H9 (cell line): ENCODE measurements at regions not wholly inside any gene's neighbourhood (a gene's known extent, or its start where the extent isn't known, plus 50 kb on each side); places are given as distances from the start of the nearest gene placed in this dataset.

Source experiments
- DNase-seq: peaks from one replicate; pipeline ENCODE4 v3.0.0-alpha.2; 2017
- H2AFZ ChIP-seq: one replicate; pipeline ENCODE4 v1.6.1; 2013; ENCODE audit warnings: mild to moderate bottlenecking, low read length, control low read depth, moderate library complexity
- H2AK5ac ChIP-seq: 2 replicates; pipeline ENCODE4 v1.6.1; 2013; ENCODE audit warnings: low read length, control low read depth, mixed read lengths; ENCODE audit not compliant: insufficient read length
- H2BK120ac ChIP-seq: one replicate; pipeline ENCODE4 v1.6.1; 2013; ENCODE audit warnings: low read depth, mild to moderate bottlenecking, low read length, control low read depth, inconsistent platforms; ENCODE audit not compliant: poor library complexity, severe bottlenecking
- H2BK12ac ChIP-seq: 2 replicates; pipeline ENCODE4 v1.6.1; 2013; ENCODE audit warnings: low read length, control low read depth, mixed read lengths, low read depth; ENCODE audit not compliant: insufficient read length
- H2BK15ac ChIP-seq: 2 replicates; pipeline ENCODE4 v1.6.1; 2013; ENCODE audit warnings: low read depth, low read length, control low read depth
- H2BK20ac ChIP-seq: one replicate; pipeline ENCODE4 v1.6.1; 2013; ENCODE audit warnings: low read depth, mild to moderate bottlenecking, low read length, control low read depth, inconsistent platforms; ENCODE audit not compliant: poor library complexity, severe bottlenecking
- H2BK5ac ChIP-seq: 2 replicates; pipeline ENCODE4 v1.6.1; 2013; ENCODE audit warnings: low read length, control low read depth, mixed read lengths; ENCODE audit not compliant: insufficient read length
- H3K14ac ChIP-seq: 2 replicates; pipeline ENCODE4 v1.6.1; 2013; ENCODE audit warnings: low read length, control low read depth; ENCODE audit not compliant: insufficient read depth
- H3K18ac ChIP-seq: 2 replicates; pipeline ENCODE4 v1.6.1; 2013; ENCODE audit warnings: low read depth, mild to moderate bottlenecking, mixed read lengths, low read length, control low read depth; ENCODE audit not compliant: insufficient read length
- H3K23ac ChIP-seq: 2 replicates; pipeline ENCODE4 v1.6.1; 2013; ENCODE audit warnings: low read length, control low read depth, mixed read lengths, low read depth; ENCODE audit not compliant: insufficient read length
- H3K23me2 ChIP-seq: 2 replicates; pipeline ENCODE4 v1.6.1; 2013; ENCODE audit warnings: low read depth, mild to moderate bottlenecking, mixed read lengths, low read length, control low read depth; ENCODE audit not compliant: insufficient read length, poor library complexity, severe bottlenecking
- H3K27ac ChIP-seq: 2 replicates; pipeline ENCODE4 v1.5.1; 2013; ENCODE audit warnings: low read length, control low read depth, mixed read lengths, low read depth; ENCODE audit not compliant: insufficient read length
- H3K27me3 ChIP-seq: 2 replicates; pipeline ENCODE4 v1.6.1; 2013; ENCODE audit warnings: low read length, control low read depth, inconsistent platforms; ENCODE audit not compliant: insufficient read depth
- H3K4ac ChIP-seq: 2 replicates; pipeline ENCODE4 v1.6.1; 2013; ENCODE audit warnings: low read depth, mild to moderate bottlenecking, control low read depth, inconsistent platforms, low read length, moderate library complexity
- H3K4me1 ChIP-seq: 2 replicates; pipeline ENCODE4 v1.6.1; 2013; ENCODE audit warnings: low read length, control low read depth, inconsistent platforms; ENCODE audit not compliant: insufficient read depth
- H3K4me2 ChIP-seq: 2 replicates; pipeline ENCODE4 v1.6.1; 2013; ENCODE audit warnings: low read length, control low read depth, mixed read lengths; ENCODE audit not compliant: insufficient read length, insufficient read depth
- H3K56ac ChIP-seq: 2 replicates; pipeline ENCODE4 v1.6.1; 2013; ENCODE audit warnings: low read depth, mild to moderate bottlenecking, mixed read lengths, low read length, control low read depth; ENCODE audit not compliant: insufficient read length
- H3K79me1 ChIP-seq: 2 replicates; pipeline ENCODE4 v1.6.1; 2013; ENCODE audit warnings: low read depth, mild to moderate bottlenecking, moderate library complexity, low read length, control low read depth, inconsistent platforms; ENCODE audit not compliant: insufficient read depth, poor library complexity, severe bottlenecking
- H3K79me2 ChIP-seq: 2 replicates; pipeline ENCODE4 v1.6.1; 2013; ENCODE audit warnings: low read length, control low read depth, inconsistent platforms; ENCODE audit not compliant: insufficient read depth
- H3K9ac ChIP-seq: 2 replicates; pipeline ENCODE4 v1.6.1; 2013; ENCODE audit warnings: low read length, control low read depth, mixed read lengths; ENCODE audit not compliant: insufficient read length; ENCODE audit errors: extremely low read depth
- H3K9me3 ChIP-seq: one replicate; pipeline ENCODE4 v1.6.1; 2013; ENCODE audit warnings: low read depth, low read length, inconsistent platforms; ENCODE audit not compliant: control insufficient read depth
- H3T11ph ChIP-seq: one replicate; pipeline ENCODE4 v1.6.1; 2013; ENCODE audit warnings: mild to moderate bottlenecking, low read length, control low read depth, inconsistent platforms
- H4K20me1 ChIP-seq: one replicate; pipeline ENCODE4 v1.6.1; 2013; ENCODE audit not compliant: control insufficient read depth, insufficient read length, insufficient read depth
- H4K5ac ChIP-seq: 2 replicates; pipeline ENCODE4 v1.6.1; 2013; ENCODE audit warnings: low read depth, mild to moderate bottlenecking, mixed read lengths, low read length, control low read depth; ENCODE audit not compliant: insufficient read length
- H4K8ac ChIP-seq: replicated peaks from 2 replicates; pipeline ENCODE4 v1.6.1; 2013; ENCODE audit warnings: low read length, control low read depth, mixed read lengths, low read depth; ENCODE audit not compliant: insufficient read length
- H4K91ac ChIP-seq: 2 replicates; pipeline ENCODE4 v1.6.1; 2013; ENCODE audit warnings: low read depth, mild to moderate bottlenecking, moderate library complexity, mixed read lengths, low read length, control low read depth; ENCODE audit not compliant: insufficient read length
- H3K27ac Mint-ChIP-seq, 3 experiments: 2 replicates in 2 of 3; 3 replicates in 1 of 3; pipeline ENCODE4 v1.8.0; 2020 to 2021; ENCODE audit warnings: mixed read lengths in 3 of 3, mild to moderate bottlenecking in 1 of 3, moderate library complexity in 1 of 3
- H3K27me3 Mint-ChIP-seq: 2 replicates; pipeline ENCODE4 v1.8.0; 2021; ENCODE audit warnings: low read depth, mild to moderate bottlenecking, moderate library complexity, mixed read lengths
- H3K36me3 Mint-ChIP-seq, 3 experiments: 2 replicates in 2 of 3; 3 replicates in 1 of 3; pipeline ENCODE4 v1.8.0; 2020 to 2021; ENCODE audit warnings: low read depth in 3 of 3, mixed read lengths in 3 of 3; ENCODE audit not compliant: insufficient read depth in 1 of 3
- H3K4me1 Mint-ChIP-seq, 2 experiments: 2 replicates each; pipeline ENCODE4 v1.8.0; 2020; ENCODE audit warnings: mixed read lengths in 2 of 2
- H3K4me3 Mint-ChIP-seq, 2 experiments: 2 replicates in 1 of 2; 3 replicates in 1 of 2; pipeline ENCODE4 v1.8.0; 2020 to 2021; ENCODE audit warnings: mild to moderate bottlenecking in 2 of 2, mixed read lengths in 2 of 2, moderate library complexity in 1 of 2
- H3K9me3 Mint-ChIP-seq, 2 experiments: 2 replicates in 1 of 2; 3 replicates in 1 of 2; pipeline ENCODE4 v1.8.0; 2020; ENCODE audit warnings: mild to moderate bottlenecking in 2 of 2, mixed read lengths in 2 of 2, moderate library complexity in 1 of 2
- WGBS: extraction: QIAGEN DNeasy Blood & Tissue Kit; methylation state at CpG from one replicate; pipeline ENCODE4 v1.1.7; 2013; ENCODE audit warnings: missing lambda C conversion rate, low lambda C conversion rate, mixed read lengths; ENCODE audit not compliant: insufficient read length; ENCODE audit errors: extremely low coverage; 5-methylcytosine and 5-hydroxymethylcytosine counted together
- TF ChIP-seq, protein P1 (sequence below): fragments of 200-600 bp; sonication (generic); conservative IDR thresholded peaks from 3 replicates; pipeline ENCODE4 v1.8.0; 2021; ENCODE audit warnings: antibody characterized with exemption, mild to moderate bottlenecking

DNA sequence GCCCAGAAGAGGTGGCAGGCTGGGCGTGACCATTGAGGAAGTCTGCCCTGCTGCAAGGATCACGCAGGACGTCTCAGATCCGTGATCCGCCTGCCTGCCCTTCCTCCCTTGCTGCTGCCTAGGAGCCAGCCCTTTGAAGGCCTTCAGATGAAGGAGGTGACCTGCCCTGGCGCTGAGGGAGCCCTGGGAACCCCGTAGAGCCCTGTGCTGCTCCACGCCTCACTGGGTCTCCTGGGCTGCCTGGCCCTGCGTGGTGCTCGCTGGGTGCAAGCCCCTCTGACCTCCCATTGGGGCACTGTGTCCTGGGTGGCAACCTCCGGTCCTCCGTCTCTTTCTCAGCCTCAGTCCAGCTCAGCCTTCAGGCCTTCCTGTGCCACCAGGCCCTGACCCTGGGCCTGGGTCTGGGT is 295.3 kb upstream of the IRX4 start:
- no peak overlapping the region for H2BK5ac ChIP-seq
- H3K27me3 ChIP-seq: no peaks in the 10 kb centered on the region
- no peaks in the 10 kb centered on the region for H3K9me3 ChIP-seq
- H2AK5ac ChIP-seq: no peak overlapping the region
- peak; percentile 17 for DNase-seq
- no peak overlapping the region for H2AFZ ChIP-seq
- H3K79me2 ChIP-seq: no peaks in the 10 kb centered on the region
- H3K4me1 Mint-ChIP-seq: no peaks in the 10 kb centered on the region
- no peak overlapping the region for H3K56ac ChIP-seq
- H4K5ac ChIP-seq: no peak overlapping the region
- H3K14ac ChIP-seq: peak overlapping the region; percentile 8; the same call in 1 of the 2 replicates
- WGBS: no CpG with 5 or more reads among the region's 12 CpGs
- no peaks in the 10 kb centered on the region for H3K79me1 ChIP-seq
- H3K23me2 ChIP-seq: no peaks in the 10 kb centered on the region
- no peak overlapping the region for H3K4me2 ChIP-seq
- no peaks in the 10 kb centered on the region for H3K27me3 Mint-ChIP-seq
- no peaks in the 10 kb centered on the region for H3K9me3 Mint-ChIP-seq
- H3K9ac ChIP-seq: no peak overlapping the region
- H3K36me3 Mint-ChIP-seq: no peaks in the 10 kb centered on the region
- no peak overlapping the region for H4K8ac ChIP-seq
- H3K27ac Mint-ChIP-seq: no peak overlapping the region
- TF ChIP-seq, protein P1, sequence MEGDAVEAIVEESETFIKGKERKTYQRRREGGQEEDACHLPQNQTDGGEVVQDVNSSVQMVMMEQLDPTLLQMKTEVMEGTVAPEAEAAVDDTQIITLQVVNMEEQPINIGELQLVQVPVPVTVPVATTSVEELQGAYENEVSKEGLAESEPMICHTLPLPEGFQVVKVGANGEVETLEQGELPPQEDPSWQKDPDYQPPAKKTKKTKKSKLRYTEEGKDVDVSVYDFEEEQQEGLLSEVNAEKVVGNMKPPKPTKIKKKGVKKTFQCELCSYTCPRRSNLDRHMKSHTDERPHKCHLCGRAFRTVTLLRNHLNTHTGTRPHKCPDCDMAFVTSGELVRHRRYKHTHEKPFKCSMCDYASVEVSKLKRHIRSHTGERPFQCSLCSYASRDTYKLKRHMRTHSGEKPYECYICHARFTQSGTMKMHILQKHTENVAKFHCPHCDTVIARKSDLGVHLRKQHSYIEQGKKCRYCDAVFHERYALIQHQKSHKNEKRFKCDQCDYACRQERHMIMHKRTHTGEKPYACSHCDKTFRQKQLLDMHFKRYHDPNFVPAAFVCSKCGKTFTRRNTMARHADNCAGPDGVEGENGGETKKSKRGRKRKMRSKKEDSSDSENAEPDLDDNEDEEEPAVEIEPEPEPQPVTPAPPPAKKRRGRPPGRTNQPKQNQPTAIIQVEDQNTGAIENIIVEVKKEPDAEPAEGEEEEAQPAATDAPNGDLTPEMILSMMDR: no peak
- no peak overlapping the region for H3K4me3 Mint-ChIP-seq
- H4K20me1 ChIP-seq: no peaks in the 10 kb centered on the region
- no peak overlapping the region for H3K18ac ChIP-seq
- H4K91ac ChIP-seq: no peak overlapping the region
- no peak overlapping the region for H2BK120ac ChIP-seq
- H3K4me1 ChIP-seq: no peaks in the 10 kb centered on the region
- H2BK12ac ChIP-seq: no peak overlapping the region
- H3T11ph ChIP-seq: no peak overlapping the region
- H3K23ac ChIP-seq: no peak overlapping the region
- no peak overlapping the region for H2BK15ac ChIP-seq
- H3K4ac ChIP-seq: no peak overlapping the region
- H2BK20ac ChIP-seq: no peak overlapping the region
- no peak overlapping the region for H3K27ac ChIP-seq
